Left ventricle myocardium superior (tissue), 1 donor: ENCODE measurements at regions not wholly inside any gene's neighbourhood (a gene's known extent, or its start where the extent isn't known, plus 50 kb on each side); places are given as distances from the start of the nearest gene placed in this dataset.

Experiments used
- ATAC-seq: fragments of 200-7000 bp; cut with Tn5 transposase; one replicate; pipeline ENCODE4 v1.9.1; 2020; ENCODE audit warnings: mild to moderate bottlenecking, moderate library complexity
- DNase-seq: peaks from one replicate; pipeline ENCODE4 v3.0.0-alpha.2; 2020
- intact Hi-C: fragments of 100-400 bp; cut with micrococcal nuclease; formaldehyde crosslinking; loops from one replicate; pipeline ENCODE4 v1.11.0; 2022
- donor health status: DM: no; HTN: yes; CAD: no; lungs with severe emphysema.

DNA sequence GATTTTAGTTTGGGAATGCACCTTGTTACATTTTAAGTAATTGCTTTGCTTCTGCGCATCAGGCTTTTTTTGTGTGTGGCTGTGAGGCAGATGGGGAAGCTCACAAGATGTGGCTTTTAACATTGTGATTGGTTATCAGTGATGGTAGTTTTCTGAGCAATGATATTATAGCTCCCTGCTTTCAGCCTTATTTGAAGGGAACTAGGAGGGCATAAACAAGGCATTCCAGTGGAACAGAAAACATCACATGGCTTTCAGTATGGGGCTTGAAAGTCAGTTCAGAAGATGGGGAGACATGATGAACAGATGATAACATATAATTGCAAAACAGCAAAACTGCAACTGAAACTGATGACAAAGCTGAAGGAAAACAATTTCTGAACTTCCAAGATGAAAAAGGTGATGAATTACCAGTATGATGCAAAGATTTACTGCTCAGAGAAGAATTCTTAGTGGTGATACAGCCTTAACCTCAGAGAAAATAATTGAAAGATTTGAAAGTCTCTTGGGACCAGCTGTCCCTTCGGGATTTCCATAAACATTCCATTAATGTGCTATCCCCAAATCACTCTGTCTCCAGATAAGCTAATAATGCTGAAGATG lies 439.7 kb downstream of the RND3 start:
- intact Hi-C loops = no loop called here
- DNase-seq (no peak), ATAC-seq (no peak)

DNA sequence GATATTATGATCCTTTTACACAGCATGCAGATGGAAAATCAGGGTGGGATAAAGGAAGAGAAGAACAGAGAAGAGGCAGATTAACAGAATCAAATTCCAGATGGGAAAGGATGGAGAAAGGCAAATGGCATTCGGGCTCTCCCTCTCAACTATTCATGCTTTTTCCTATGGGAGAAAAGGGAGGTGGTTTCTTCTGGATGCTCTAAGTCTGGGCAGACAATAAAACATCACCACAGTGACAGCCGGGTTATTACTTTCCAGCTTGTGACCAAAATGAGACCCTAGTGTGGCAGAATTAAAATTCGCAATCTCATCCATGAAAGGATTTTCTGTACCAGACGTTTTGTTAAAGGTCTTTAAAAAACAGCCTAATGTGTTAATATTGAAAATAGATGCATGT lies 440.7 kb downstream of the RND3 start:
- DNase-seq = no peak
- intact Hi-C loops = no loop called here
- no peak for ATAC-seq

DNA sequence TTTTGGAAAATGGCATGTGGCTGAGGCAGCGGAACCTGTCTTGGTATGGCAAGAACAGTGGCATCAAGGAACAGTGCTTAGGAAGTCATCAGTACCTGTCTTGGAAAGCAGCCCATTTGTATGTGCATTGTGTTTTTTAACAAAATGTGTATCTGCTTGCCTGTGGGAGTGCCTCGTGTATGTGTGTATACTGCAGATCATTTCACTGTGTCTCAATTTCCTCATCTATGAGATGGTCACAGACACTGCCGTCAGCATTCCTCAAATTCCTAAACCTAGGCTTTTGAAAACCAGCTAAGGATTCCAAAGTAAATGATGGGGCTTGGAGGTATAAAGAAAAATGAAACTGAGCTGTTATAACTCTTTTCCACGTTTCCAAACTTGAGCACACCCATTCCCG lies 441.3 kb downstream of the RND3 start:
- DNase-seq (no peak), ATAC-seq (no peak)
- intact Hi-C loops = no loop called here

DNA sequence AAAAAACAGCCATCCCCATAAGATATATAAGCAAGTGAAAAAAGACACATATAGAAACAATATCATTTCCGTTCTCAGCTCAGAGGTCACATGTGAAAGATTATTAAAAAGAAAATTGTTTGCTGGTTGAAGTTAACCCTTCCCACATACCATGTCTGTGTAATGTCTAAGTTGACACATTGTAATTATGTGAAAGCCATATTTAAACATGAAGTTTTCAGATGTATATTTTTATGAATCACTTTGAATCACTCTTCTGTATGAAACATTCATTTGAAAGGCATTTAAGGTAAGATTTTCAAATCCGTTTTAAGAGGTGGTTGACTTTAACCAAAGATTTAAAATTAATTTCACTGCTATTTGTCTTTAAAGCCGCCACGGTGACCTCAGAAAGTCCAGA lies 441.9 kb downstream of the RND3 start:
- intact Hi-C loops = no loop called here
- DNase-seq (no peak), ATAC-seq (no peak)

DNA sequence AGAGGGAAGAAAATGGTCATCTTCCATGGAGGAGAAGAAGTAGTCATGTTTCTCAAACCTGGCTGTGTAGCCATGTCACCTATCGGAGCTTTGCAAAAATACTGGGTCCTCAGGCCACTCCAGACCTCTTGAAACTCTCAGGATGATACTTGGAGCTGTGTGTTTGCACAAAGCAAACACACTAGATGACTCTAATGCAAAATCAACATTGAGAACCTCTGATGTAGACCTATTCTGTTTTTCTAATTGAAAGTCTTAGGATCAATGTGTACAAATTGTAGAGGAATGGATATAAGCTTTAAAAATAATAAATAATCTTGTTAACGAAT lies 444.3 kb downstream of the RND3 start:
- no peak for ATAC-seq
- intact Hi-C loops = no loop called here
- no peak for DNase-seq

DNA sequence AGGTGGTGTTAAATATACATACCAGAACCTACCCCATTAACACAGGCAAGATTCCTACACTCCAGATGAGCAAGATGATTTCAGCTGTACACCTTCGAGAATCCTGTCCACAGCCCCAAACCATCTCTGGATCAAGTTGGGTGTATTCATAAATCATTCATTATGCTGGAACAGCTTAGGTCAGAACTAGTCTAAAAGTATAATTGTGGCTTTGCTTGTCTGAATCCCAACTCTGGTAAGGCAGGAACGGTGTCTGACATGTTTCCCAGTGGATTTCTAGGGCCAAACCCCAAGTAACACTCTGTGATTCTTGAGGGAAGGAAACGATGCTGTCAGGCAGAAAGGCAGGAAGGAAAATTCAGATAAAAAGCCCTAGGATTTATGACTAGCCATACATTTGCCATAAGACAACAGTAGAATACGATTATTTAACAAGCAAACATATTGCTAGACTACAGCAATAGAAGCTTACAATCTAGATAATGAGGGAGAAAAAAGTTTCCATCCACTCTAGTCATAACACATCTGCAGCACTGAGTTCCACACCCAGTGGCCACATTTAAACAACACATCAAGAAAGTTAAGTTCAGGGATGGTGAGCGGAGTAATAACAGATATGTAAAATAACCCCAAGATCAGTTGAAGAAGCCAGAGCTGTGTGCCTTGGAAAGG lies 444.8 kb downstream of the RND3 start:
- DNase-seq = no peak
- no peak for ATAC-seq
- intact Hi-C loops = no loop called here

DNA sequence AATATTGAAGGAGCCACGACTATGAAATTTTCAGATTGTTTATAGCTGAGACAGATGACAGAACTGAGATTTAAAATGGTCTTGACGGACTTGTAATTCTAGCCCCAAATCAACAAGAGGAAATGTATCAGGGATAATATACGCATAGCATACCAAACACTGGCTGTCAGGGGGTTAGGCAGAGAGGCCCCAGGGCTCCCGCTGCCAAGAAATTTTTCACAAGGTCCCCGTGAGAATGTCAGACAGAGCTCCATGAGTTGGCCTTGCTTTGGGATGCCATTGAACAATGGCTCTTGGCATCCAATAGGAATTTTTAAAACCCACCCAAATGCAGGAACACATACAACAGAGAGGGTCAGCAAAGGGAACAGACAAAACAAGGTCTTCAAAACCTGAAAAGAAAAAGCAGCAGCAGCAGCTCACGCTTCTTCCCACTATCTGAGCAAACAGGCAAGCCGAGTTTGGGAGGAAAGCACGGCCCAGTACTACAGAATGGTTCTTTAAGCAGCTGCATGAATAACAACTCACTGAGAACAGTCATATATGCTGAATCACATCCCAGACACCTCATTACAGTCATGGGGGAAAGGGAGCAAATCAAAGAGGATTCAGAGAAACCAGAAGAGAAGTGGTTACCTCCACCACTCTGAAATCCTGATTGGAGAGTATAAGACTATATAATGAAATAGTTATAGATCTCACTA lies 445.6 kb downstream of the RND3 start:
- intact Hi-C loops = no loop called here
- ATAC-seq (no peak), DNase-seq (no peak)

DNA sequence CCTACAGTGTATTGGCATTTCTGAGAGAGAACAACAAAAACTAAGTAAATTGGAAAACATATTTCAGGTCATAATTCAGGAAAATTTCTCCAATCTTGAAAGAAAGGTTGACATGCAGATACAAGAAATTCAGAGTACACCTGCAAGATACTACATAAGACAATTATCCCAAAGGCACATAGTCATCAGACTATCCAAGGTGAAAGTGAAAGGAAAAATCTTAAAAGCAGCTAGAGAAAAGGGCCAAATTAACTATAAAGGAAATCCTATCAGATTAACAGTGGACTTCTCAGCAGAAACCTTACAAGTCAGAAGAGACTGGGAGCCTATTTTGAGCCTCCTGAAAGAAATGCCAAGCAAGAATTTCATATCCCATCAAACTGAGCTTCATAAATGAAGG lies 449.0 kb upstream of the MMADHC start:
- intact Hi-C loops = no loop called here
- no peak for DNase-seq
- ATAC-seq = no peak

DNA sequence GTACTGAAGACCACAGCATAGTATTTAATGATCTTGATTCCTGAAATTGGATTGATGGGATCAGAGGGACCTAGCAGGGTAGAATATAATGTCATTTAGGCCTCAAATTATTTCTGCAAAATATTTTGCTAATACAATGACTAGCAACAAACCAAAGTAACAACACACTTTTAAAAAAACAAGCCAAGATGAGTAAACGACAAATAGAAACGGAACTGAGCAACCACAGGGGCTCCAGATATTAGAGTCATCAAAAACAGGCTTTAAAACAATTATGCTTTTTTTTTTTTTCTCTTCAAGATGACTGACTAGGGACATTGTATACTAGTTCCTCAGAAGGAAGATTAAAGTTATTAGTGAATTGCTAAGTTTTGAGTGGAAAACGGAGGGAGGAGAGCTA lies 447.1 kb upstream of the MMADHC start:
- no peak for ATAC-seq
- DNase-seq = no peak
- intact Hi-C loops = no loop called here

DNA sequence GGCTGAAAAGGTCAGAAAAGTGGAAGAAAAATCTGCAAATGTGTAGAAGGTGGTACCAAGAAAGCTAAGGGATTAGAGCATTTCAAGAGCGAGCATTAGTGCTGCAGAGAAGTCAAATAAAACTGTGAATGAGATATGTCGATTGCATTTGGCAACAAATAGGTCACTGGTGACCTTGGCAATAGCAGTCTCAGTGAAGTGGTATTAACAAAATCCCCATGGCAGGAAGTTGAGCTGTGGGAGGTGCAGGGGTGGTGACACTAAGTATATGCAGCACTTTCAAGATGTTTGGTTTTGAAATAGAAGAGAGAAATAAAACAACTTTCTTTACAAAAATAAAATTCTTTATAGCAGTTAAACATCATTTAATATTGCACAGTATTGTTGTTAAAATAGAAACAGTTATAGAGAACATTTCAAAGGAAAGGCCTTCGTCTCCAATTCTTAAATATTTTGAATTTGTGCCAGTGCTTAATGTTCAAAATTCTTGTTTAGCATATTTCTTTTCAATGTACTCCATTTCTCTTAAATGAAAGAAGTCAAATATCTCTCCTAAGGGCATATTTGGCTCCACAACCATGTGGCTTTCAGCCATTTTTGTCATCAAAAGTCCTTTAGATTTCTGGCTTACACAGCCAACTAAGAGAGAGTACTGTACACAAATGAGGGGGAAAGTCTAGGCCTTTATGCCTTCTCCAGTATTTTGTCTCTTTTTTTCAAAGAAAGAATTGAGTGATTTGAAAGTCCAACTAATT lies 443.0 kb upstream of the MMADHC start:
- intact Hi-C loops = no loop called here
- DNase-seq = no peak
- no peak for ATAC-seq

DNA sequence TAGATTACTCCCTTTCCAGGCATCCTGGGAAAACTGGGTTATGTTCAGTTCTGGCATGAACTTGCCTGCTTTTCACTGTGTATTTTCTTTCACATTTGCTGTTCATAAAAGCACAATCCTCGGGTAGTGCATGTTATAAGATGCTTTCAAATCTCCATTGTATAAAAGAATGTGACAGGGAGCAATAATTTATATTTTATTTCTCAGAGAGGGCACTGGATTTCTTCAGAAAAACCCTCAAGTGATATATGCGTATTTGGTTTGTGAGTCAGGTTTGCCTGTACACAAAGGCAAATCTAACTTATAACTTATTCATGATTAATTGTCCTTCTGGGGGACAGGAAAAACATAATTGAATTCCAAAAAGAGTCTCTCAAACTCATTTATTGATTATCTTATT lies 440.7 kb upstream of the MMADHC start:
- DNase-seq (no peak), ATAC-seq (no peak)
- intact Hi-C loops = no loop called here

DNA sequence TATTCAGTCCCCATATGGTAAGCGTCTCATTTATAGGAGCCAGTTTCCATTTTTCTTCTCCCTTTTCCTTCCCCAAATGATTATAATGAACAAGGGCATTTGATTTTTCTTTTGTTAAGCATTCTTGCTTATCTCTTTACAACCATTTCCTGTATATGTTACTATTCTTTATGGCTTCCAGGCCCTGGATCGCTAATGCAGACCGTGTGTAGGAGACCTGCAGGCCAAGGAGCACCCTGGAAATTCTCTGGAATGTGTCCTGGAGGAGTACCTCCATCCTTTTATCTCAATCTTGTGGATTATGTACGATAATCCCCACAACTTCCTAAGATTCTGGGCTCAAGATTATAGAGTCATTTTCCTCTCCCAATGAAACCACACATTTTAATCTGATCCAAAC lies 439.6 kb upstream of the MMADHC start:
- ATAC-seq = no peak
- DNase-seq = no peak
- intact Hi-C loops = no loop called here

DNA sequence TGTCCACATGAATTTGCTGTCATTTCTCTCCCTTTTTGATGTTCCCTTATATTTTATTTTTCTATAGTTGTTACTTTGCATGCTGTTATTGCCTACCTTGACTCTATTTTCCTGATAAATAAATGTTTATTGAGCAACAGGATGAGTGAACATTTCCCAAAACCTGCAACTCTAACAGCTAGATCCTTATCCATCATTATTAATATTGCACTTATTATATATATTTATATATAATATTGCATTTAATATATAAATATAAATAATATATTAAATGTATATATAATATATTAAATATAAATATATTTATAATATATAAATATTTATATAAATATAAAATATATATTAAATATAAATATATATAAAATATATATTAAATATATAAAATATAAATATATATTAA lies 436.1 kb upstream of the MMADHC start:
- DNase-seq = no peak
- no peak for ATAC-seq
- intact Hi-C loops = no loop called here

DNA sequence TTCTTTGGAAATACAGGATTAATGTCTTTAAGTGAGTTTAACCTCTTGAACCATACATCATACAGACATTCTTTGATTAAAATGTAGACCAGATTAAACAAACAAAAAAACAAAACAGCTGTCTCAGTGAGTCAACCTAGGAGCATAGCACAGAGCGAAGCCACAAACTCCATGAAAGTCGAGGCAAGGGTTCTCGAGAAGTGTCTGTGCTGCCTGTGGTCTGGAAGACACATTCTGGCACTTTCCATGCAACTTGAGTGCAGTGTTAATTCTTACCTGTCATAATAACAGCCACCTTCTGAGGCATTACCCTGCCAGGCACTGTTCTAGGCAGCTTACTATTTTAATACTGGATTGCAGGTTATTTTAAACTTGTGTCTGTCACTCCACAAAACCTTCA lies 435.5 kb upstream of the MMADHC start:
- DNase-seq (no peak), ATAC-seq (no peak)
- intact Hi-C loops = no loop called here

DNA sequence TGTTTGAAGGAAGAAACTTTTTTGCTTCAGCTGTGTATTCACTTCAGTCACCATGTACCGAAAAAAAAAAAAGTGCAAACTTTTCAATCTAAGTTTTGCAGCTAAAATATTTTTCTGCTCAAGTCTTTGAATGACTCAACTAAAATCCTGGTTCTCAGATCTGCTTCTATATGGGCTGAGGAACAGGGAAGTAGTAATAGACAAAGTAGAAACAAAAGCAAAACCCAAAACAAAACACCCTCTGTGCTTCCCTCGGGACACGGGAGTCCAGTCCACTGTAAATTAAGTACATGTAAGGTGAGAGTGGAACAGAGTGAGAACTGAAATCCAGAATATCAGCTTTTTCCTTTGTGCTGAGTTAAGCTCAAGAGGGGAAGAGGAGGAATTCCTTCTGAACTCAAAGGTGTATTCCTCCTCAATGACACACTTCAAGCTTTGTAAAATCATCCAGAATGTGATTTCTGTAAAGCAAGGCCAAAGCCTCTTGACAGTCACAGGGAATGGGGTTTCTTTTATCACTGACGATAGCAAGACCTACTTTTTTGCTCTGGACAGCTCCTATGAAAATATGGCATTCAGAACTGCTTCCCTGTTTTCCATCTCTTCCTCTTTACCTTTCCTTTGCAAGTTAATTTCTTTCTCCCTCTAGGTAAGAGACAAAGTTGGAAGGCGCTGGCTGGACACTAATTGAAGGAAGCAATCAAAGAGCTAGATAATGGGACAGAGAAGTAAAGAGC lies 433.5 kb upstream of the MMADHC start:
- intact Hi-C loops = no loop called here
- ATAC-seq (no peak), DNase-seq (no peak)

DNA sequence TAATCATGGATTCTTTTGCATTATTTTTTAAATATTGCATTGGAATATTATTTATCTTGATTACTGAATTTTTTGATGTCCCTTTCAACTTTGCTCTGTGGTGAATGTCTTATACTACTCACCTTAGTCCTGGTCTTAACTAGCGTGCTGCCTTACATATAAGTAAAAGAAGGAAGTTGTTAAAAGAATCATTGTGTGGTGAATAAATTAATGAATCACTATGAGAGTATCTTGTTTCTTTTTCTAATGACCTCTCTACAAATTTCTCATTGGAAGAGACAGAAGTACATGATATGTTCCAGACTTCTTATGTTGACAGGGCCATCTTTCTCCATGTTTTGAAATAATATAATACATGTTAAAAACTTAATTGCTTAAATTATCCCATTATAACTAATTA lies 432.6 kb upstream of the MMADHC start:
- ATAC-seq = no peak
- DNase-seq = no peak
- intact Hi-C loops = no loop called here

DNA sequence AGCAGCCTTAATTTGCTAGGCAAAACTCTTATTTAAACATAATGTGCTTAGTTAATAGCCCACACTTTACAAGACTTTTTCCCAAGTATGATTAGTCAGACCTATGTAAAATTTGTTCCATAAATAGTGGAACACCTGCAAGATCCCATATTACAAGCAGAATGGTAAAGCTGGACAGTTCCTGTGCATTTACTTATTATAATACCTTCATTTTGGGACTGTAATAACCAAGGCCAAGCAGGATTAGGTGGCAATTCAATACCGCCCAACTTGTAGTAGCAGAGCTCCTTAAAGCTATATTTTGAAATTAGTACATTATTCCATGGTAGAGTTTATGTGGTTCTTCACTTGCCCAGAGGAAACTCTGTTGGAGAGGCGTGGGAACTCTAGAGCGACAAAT lies 431.5 kb upstream of the MMADHC start:
- ATAC-seq = no peak
- DNase-seq = no peak
- intact Hi-C loops = no loop called here

DNA sequence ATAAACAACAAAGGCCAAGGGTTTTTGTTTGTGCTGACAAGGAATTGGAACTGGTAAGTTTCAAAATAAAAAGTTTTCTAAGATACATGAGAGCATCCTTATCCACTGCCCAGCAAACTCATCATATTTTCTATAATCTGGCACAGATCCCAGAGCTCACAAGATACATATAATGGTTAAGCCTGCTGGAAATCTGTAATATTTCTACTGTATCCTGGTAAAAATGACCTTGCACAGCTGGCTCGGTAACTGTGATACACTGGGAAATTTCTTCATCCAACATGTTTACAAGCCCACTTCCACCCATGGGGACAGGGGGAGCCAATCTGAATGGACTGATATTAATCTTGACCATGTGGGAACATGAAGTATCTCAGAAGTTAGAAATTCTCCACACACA lies 425.4 kb upstream of the MMADHC start:
- intact Hi-C loops = no loop called here
- DNase-seq (no peak), ATAC-seq (peak; percentile 80)

DNA sequence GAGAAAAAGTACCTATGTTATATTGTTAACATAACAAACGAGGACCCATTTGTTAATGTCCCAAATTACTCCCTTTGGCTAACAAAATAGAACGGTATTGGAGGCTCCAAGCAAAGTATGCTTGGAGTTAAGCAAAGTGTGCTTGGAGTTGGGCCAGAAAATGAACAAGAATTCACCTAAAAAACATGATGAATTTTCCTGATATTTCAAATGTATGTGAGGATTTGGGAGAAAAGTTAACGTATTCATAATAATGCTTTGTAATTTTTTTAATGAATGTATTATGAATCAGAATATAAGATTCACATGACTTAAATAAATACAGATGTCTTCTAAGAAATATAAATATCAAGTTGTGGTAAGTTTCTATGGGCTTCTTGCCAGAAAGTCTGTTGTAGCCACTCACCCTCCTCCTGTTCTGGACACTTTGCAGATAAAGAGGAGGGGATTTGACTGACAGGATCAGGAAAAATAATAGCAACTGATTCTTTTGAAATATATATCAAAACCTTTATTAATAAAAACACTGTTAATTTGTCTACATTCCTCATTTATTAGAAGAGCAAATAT lies 423.7 kb upstream of the MMADHC start:
- DNase-seq (no peak), ATAC-seq (no peak)
- intact Hi-C loops = no loop called here

DNA sequence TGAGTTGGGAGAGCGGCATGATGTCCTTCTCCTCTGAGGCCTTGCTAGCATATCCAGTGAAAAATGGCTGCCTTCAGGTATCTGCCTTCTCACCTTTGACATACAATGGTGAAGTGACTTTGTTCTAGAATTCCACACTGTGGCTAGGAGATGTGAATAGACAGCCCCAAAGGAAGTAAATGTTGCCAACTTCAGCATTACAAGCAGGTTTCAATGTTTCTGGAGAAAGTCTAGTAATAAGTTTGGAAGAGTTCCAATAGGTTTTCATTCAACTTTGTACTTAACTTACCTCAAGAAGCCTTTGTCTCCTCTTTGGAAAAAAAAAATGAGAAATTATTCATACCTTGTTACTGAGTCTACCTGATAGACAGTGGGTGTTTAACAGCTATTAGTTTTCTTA lies 421.3 kb upstream of the MMADHC start:
- ATAC-seq = no peak
- intact Hi-C loops = no loop called here
- DNase-seq = no peak
